GM12873 (cell line): ENCODE measurements at regions not wholly inside any gene's neighbourhood (a gene's known extent, or its start where the extent isn't known, plus 50 kb on each side); places are given as distances from the start of the nearest gene placed in this dataset.
A peak's percentile ranks its signal among the peaks of the same experiment; 100 is the strongest.

Experiments used
- CTCF ChIP-seq: IDR thresholded peaks from 2 replicates; pipeline ENCODE4 v1.5.1; 2012; ENCODE audit warnings: low read depth, mild to moderate bottlenecking, moderate library complexity, low read length, control low read depth; ENCODE audit not compliant: insufficient read depth; ENCODE audit errors: missing control alignments

DNA sequence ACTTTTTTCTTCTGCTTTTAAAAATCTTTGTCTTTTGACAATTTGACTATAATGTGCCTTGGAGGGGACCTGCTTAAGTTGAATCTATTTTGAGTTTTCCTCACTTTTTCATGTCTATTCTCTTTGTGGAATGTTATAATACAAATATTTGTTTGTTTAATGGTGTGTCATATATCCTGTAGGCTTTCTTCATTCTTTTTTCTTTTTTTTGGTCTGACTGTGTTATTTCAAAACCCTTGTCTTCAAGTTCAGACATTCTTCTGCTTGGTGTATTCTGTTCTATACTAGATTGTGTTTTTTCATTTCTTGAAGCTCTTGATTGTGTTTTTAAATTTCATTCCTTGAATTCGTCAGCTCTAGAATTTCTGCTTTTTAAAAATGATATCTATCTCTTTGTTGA lies 228.2 kb downstream of the STK31 start:
- TF ChIP-seq CTCF = no peak

DNA sequence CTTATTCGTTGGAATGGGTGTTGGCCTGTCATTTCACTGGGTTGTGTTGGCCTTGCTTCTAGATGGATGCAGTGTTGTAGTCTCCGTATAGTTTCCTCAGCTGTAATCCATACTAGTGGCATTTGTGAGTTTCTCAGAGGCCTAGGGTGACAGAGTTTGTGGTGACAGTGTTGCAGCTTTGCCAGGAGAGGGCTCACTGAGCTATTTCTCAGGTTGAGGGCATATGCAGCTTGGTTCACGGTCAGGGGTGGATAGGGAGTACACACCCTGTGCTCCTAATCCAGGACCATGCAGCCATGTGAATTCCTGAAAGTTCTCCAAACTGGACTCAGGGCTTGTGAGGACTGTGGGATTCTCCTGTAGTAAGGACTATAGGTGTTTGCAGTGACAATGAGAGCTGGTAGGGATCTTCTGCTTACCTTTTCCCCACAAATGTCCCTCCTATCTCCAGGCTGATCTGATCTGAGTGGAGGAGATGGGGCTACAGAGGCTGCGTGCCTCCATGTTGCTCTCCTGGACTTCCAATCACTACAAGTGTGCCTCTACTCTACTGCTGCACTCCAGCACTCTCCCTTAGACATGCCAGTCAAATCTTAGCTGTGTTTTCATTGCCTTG lies 229.0 kb downstream of the STK31 start:
- TF ChIP-seq CTCF = peak; percentile 68

DNA sequence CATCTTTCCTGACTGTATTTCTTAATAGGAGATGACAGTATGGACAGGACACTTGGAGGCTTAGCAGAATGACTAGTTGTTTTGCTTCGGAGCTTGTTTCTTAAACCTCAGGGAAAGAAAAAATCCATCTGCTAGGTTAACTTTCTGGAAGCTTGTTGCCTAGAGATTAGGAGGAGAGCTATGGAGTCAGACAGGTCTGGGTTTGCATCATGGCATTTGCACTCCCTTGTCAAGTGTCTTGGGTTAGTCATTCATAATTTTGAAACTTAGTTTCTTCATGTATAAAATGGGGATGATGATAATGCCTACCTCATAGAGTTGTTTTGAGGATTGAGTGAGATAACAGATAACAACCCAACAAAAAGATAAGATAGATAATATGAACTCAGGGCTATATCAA lies 231.5 kb downstream of the STK31 start:
- no peak for TF ChIP-seq CTCF

GRCh38 chr7:23942032-23942431 lies 232.0 kb downstream of the STK31 start:
- no peak for TF ChIP-seq CTCF

GRCh38 chr7:23944131-23944530 lies 234.1 kb downstream of the STK31 start:
- no peak for TF ChIP-seq CTCF

GRCh38 chr7:23945472-23945871 lies 235.5 kb downstream of the STK31 start:
- TF ChIP-seq CTCF = no peak

DNA sequence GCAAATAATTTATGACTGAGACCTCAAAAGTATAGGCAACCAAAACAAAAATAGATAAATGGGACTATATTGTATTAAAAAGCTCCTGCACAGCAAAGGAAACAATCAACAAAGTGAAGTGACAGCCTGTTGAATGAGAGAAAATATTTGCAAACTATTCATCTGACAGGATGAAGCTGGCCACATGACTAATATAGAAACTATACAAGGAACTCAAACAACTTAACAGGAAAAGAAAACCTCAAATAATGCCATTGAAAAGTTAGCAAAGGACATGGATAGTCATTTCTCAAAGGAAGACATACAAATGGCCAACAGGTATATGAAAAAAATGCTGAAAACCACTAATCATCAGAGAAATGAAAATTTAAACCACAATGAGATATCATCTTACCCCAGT lies 245.1 kb downstream of the STK31 start:
- TF ChIP-seq CTCF = no peak

DNA sequence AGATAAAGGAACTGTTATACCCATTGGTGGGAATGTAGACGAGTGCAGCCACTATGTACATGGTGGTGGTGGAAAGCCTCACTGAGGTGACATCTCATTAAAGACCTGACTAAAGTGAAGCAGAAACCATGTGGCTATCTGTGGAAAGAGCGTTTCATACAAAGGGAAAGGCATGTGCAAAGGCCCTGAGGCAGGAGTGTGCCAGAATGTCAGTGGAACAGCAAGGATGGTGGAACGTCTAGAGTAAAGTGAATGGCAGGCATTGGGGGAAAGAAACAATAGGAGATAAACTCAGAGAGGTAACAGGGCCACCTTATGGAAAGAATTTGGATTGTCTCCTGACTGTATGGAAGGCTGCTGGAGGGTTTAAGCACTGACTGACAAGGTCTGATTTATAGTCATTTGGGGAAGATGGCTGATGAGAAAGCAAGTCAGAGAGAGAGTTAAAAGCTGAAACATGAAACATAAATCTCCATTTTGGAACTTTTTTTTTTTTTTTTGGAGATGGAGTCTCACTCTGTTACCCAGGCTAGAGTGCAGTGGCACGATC lies 245.7 kb downstream of the STK31 start:
- TF ChIP-seq CTCF = no peak
